ENCODE measurements at regions not wholly inside any gene's neighbourhood (a gene's known extent, or its start where the extent isn't known, plus 50 kb on each side); places are given as distances from the start of the nearest gene placed in this dataset.

GRCh38 chr14:73780896-73781295 lies 66.7 kb upstream of the PNMA1 start:
- DNase-seq, result peak in 2 of 3 donors; percentile 10 to 32

- DNase-seq, result peak in 1 of 3 donors; percentile 11
Observed at GRCh38 chr14:73780391-73780790, 66.2 kb upstream of the PNMA1 start.

GRCh38 chr14:73778736-73779135 lies 64.6 kb upstream of the PNMA1 start:
- DNase-seq, result peak in 1 of 3 donors; percentile 18

- no peak for DNase-seq
Observed at GRCh38 chr14:73777420-73777819, 63.2 kb upstream of the PNMA1 start.

- no peak for DNase-seq
Observed at GRCh38 chr14:73776194-73776537, 62.0 kb upstream of the PNMA1 start.

- DNase-seq, result no peak
Observed at GRCh38 chr14:73775339-73776193, 61.4 kb upstream of the PNMA1 start.

- no peak for DNase-seq
Observed at GRCh38 chr14:73774671-73775070, 60.5 kb upstream of the PNMA1 start.

- DNase-seq, result no peak
Observed at GRCh38 chr14:73774241-73774570, 60.0 kb upstream of the PNMA1 start.

GRCh38 chr14:73773441-73774240 lies 59.5 kb upstream of the PNMA1 start:
- DNase-seq, result no peak

- peak; percentile 68 to 79 (median 72) for DNase-seq
Observed at GRCh38 chr14:73771848-73772638, 57.9 kb upstream of the PNMA1 start.

- no peak for DNase-seq
Observed at GRCh38 chr14:73770977-73771847, 57.0 kb upstream of the PNMA1 start.

- no peak for DNase-seq
Observed at GRCh38 chr14:73768107-73768506, 53.9 kb upstream of the PNMA1 start.

- peak; percentile 90 to 94 (median 93) for DNase-seq
Observed at GRCh38 chr14:73764406-73765280, 50.5 kb upstream of the PNMA1 start.

Data from suppressor macrophage treated with lipopolysaccharide for 1 hour (primary cell).